Gastroesophageal sphincter (tissue), 4 donors: ENCODE measurements at regions not wholly inside any gene's neighbourhood (a gene's known extent, or its start where the extent isn't known, plus 50 kb on each side); places are given as distances from the start of the nearest gene placed in this dataset.

ENCODE experiments used
- ATAC-seq: fragments of 150-250 bp; one replicate; pipeline ENCODE4 v1.9.1; 2016; ENCODE audit warnings: mild to moderate bottlenecking, moderate library complexity
- H3K27ac ChIP-seq, 4 donors: fragments of 200-600 bp; sonication (generic) in 3 of 4; 1 replicate in 3 of 4; 2 replicates in 1 of 4; pipeline ENCODE4 v1.5.1; 2016 to 2019
- H3K27me3 ChIP-seq: fragments of 200-600 bp; sonication (generic); one replicate; pipeline ENCODE4 v1.5.1; 2019
- H3K36me3 ChIP-seq, 2 donors: fragments of 200-600 bp; sonication (generic); one replicate each; pipeline ENCODE4 v1.5.1; 2019; ENCODE audit warnings: control low read depth in 1 of 2
- H3K4me1 ChIP-seq, 3 donors: fragments of 200-600 bp; sonication (generic); 1 replicate in 2 of 3; 2 replicates in 1 of 3; pipeline ENCODE4 v1.5.1; 2016 to 2019; ENCODE audit warnings: control low read depth in 2 of 3
- H3K4me3 ChIP-seq, 2 donors: fragments of 200-600 bp; sonication (generic); one replicate each; pipeline ENCODE4 v1.5.1; 2019; ENCODE audit warnings: mild to moderate bottlenecking in 1 of 2, moderate library complexity in 1 of 2
- H3K9me3 ChIP-seq, 3 donors: fragments of 200-600 bp; sonication (generic); one replicate each; pipeline ENCODE4 v1.5.1; 2017 to 2019; ENCODE audit warnings: control low read depth in 2 of 3
- EP300 ChIP-seq: sonication (generic); formaldehyde crosslinking; IDR thresholded peaks from one replicate; pipeline ENCODE4 v1.6.1; 2017; ENCODE audit warnings: antibody characterized with exemption, mild to moderate bottlenecking
- POLR2A ChIP-seq, 2 donors: fragments of 450-650 bp; IDR thresholded peaks; one replicate each; pipeline ENCODE4 v1.6.1; 2017; ENCODE audit warnings: antibody characterized with exemption in 2 of 2, mild to moderate bottlenecking in 2 of 2, moderate library complexity in 1 of 2
- POLR2AphosphoS5 ChIP-seq: sonication (generic); formaldehyde crosslinking; IDR thresholded peaks from one replicate; pipeline ENCODE4 v1.6.1; 2017; ENCODE audit warnings: antibody characterized with exemption
- WGBS, 2 donors: methylation state at CpG; one replicate each; pipeline ENCODE4 v1.1.5; 2018; ENCODE audit warnings: low coverage in 1 of 2; 5-methylcytosine and 5-hydroxymethylcytosine counted together
- TF ChIP-seq, protein P1 (sequence below), 4 experiments: fragments of 200-600 bp in 2 of 4; fragments of 450-650 bp in 2 of 4; sonication (generic) in 1 of 4; IDR thresholded peaks; one replicate each; pipeline ENCODE4 v1.5.1; 2017 to 2019; ENCODE audit warnings: antibody characterized with exemption in 4 of 4, mild to moderate bottlenecking in 2 of 4, moderate library complexity in 2 of 4

- ATAC-seq = no peak
- H3K4me3 ChIP-seq = no peak overlapping the region
- no peaks in the 10 kb centered on the region for H3K9me3 ChIP-seq
- no peaks in the 10 kb centered on the region for H3K36me3 ChIP-seq
- H3K27me3 ChIP-seq = no peaks in the 10 kb centered on the region
- H3K27ac ChIP-seq = no peak overlapping the region
- TF ChIP-seq, protein P1, sequence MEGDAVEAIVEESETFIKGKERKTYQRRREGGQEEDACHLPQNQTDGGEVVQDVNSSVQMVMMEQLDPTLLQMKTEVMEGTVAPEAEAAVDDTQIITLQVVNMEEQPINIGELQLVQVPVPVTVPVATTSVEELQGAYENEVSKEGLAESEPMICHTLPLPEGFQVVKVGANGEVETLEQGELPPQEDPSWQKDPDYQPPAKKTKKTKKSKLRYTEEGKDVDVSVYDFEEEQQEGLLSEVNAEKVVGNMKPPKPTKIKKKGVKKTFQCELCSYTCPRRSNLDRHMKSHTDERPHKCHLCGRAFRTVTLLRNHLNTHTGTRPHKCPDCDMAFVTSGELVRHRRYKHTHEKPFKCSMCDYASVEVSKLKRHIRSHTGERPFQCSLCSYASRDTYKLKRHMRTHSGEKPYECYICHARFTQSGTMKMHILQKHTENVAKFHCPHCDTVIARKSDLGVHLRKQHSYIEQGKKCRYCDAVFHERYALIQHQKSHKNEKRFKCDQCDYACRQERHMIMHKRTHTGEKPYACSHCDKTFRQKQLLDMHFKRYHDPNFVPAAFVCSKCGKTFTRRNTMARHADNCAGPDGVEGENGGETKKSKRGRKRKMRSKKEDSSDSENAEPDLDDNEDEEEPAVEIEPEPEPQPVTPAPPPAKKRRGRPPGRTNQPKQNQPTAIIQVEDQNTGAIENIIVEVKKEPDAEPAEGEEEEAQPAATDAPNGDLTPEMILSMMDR (IDR thresholded peaks at IDR 0.05) = no peak
- TF ChIP-seq POLR2A (IDR thresholded peaks at IDR 0.05) (no peak), EP300 (no peak), POLR2AphosphoS5 (no peak)
- 41 to 55% methylated on average over 3 of the region's 3 CpGs for WGBS, 2 donors
- H3K4me1 ChIP-seq = peaks cover 0 to 10% (median 0%) of the 10 kb centered on the region in 3 donors
Measured at GRCh38 chr10:36181426-36182178, 539.5 kb upstream of the FZD8 start.

GRCh38 chr10:36178616-36179015 is 536.5 kb upstream of the FZD8 start:
- WGBS, 2 donors = 79 to 80% methylated on average over 1 to 2 of the region's 3 CpGs

DNA sequence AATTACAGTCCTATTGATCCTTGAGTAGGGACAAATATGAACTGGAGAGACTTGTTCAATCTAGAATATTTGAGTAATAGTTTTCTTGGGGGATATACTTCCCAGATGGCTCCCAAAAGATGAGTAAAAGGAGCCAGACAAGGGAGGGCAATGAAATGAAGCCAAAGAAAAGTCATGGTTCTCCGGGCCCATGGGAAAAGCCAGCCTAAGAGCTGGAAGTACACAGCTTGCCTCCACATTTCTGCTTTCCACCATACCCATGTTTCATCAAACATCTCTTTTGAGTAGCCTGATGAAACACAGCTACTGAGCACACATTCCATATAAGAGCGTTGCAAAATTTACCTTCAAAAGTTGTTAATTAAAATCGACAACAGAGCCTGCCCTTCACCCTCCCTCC is 535.0 kb upstream of the FZD8 start:
- 87 to 100% methylated on average over 1 to 3 of the region's 3 CpGs for WGBS, 2 donors
- no peaks in the 10 kb centered on the region for H3K27me3 ChIP-seq
- no peak for TF ChIP-seq EP300
- TF ChIP-seq, protein P1 (IDR thresholded peaks at IDR 0.05) = no peak
- no peak for TF ChIP-seq POLR2AphosphoS5
- no peak for TF ChIP-seq POLR2A (IDR thresholded peaks at IDR 0.05)
- ATAC-seq = no peak
- H3K27ac ChIP-seq = no peak overlapping the region
- H3K9me3 ChIP-seq = no peaks in the 10 kb centered on the region
- no peaks in the 10 kb centered on the region for H3K36me3 ChIP-seq
- no peak overlapping the region for H3K4me3 ChIP-seq
- H3K4me1 ChIP-seq = peaks cover 0 to 12% (median 5%) of the 10 kb centered on the region in 3 donors

More at GRCh38 chr10:36178616-36179015, 536.5 kb upstream of the FZD8 start:
- H3K4me3 ChIP-seq = no peak overlapping the region
- TF ChIP-seq POLR2A (IDR thresholded peaks at IDR 0.05) (no peak), EP300 (no peak), POLR2AphosphoS5 (no peak)
- TF ChIP-seq, protein P1 (IDR thresholded peaks at IDR 0.05) = no peak
- no peak overlapping the region for H3K27ac ChIP-seq
- H3K36me3 ChIP-seq = no peaks in the 10 kb centered on the region
- H3K4me1 ChIP-seq = peaks cover 0 to 10% (median 0%) of the 10 kb centered on the region in 3 donors
- no peaks in the 10 kb centered on the region for H3K27me3 ChIP-seq
- no peaks in the 10 kb centered on the region for H3K9me3 ChIP-seq
- ATAC-seq = no peak

GRCh38 chr10:36175954-36176353 is 533.9 kb upstream of the FZD8 start:
- Histone ChIP-seq H3K4me1 (peaks cover 0 to 17% (median 12%) of the 10 kb centered on the region in 3 donors), H3K36me3 (no peaks in the 10 kb centered on the region), H3K27me3 (no peaks in the 10 kb centered on the region), H3K9me3 (no peaks in the 10 kb centered on the region), H3K4me3 (no peak overlapping the region), H3K27ac (no peak overlapping the region)
- TF ChIP-seq EP300 = no peak
- no peak for TF ChIP-seq POLR2A (IDR thresholded peaks at IDR 0.05)
- no peak for TF ChIP-seq POLR2AphosphoS5
- TF ChIP-seq, protein P1 (IDR thresholded peaks at IDR 0.05) = no peak
- ATAC-seq = no peak

DNA sequence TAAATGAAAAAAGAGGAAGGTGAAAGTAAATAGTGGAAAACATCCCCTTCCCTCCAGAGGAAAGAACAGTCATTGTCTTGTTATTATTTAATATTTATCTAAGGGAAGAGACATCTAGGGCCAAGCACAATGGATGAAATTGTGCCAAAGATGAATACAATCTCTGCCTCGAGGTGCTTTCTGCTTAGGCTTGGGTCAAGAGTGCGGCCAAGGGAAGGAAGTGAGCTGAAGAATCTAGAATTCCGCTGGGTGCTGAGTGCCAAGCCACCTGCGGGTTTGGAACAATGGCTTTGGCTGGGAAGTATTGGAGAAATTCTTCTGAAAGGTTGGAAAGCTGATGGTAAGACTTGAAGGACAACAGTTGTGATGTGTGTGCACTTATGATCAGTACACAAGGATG is 531.3 kb upstream of the FZD8 start:
- peak overlapping the region in 1 of 4 donors; percentile 15 for H3K27ac ChIP-seq
- 44 to 45% methylated on average over 3 to 4 of the region's 4 CpGs for WGBS, 2 donors

More for the DNA sequence above, 531.3 kb upstream of the FZD8 start:
- H3K36me3 ChIP-seq = no peaks in the 10 kb centered on the region
- peaks cover 0 to 17% (median 12%) of the 10 kb centered on the region in 3 donors for H3K4me1 ChIP-seq
- no peak for TF ChIP-seq POLR2A (IDR thresholded peaks at IDR 0.05)
- TF ChIP-seq POLR2AphosphoS5 = no peak
- TF ChIP-seq EP300 = no peak
- TF ChIP-seq, protein P1 (IDR thresholded peaks at IDR 0.05) = no peak
- H3K9me3 ChIP-seq = no peaks in the 10 kb centered on the region
- no peak for ATAC-seq
- no peaks in the 10 kb centered on the region for H3K27me3 ChIP-seq
- H3K4me3 ChIP-seq = no peak overlapping the region
